Activated T-cell treated with anti-CD3 and anti-CD28 coated beads for 4 hours (primary cell): ENCODE measurements at regions not wholly inside any gene's neighbourhood (a gene's known extent, or its start where the extent isn't known, plus 50 kb on each side); places are given as distances from the start of the nearest gene placed in this dataset.

Experiments used
- DNase-seq: peaks from one replicate; pipeline ENCODE4 v3.0.0-alpha.2; 2020

- no peak for DNase-seq
Measured at GRCh38 chr13:21757763-21758162, 86.9 kb downstream of the FGF9 start.

- DNase-seq: no peak
Measured at GRCh38 chr13:21758441-21758840, 87.6 kb downstream of the FGF9 start.

GRCh38 chr13:21759463-21759862 is 88.6 kb downstream of the FGF9 start:
- DNase-seq: no peak

GRCh38 chr13:21759911-21760310 is 89.0 kb downstream of the FGF9 start:
- DNase-seq: no peak

GRCh38 chr13:21761770-21762169 is 90.9 kb downstream of the FGF9 start:
- no peak for DNase-seq

GRCh38 chr13:21762512-21762911 is 91.6 kb downstream of the FGF9 start:
- no peak for DNase-seq

- DNase-seq: no peak
Measured at GRCh38 chr13:21767032-21767431, 96.2 kb downstream of the FGF9 start.

GRCh38 chr13:21771075-21771474 is 100.2 kb downstream of the FGF9 start:
- no peak for DNase-seq

- DNase-seq: no peak
Measured at GRCh38 chr13:21777166-21777565, 106.3 kb downstream of the FGF9 start.

GRCh38 chr13:21777813-21778212 is 106.9 kb downstream of the FGF9 start:
- no peak for DNase-seq

GRCh38 chr13:21782736-21783135 is 111.9 kb downstream of the FGF9 start:
- no peak for DNase-seq

- DNase-seq: no peak
Measured at GRCh38 chr13:21785990-21786389, 115.1 kb downstream of the FGF9 start.

GRCh38 chr13:21796066-21796465 is 125.2 kb downstream of the FGF9 start:
- no peak for DNase-seq

- DNase-seq: no peak
Measured at GRCh38 chr13:21796775-21797514, 126.1 kb downstream of the FGF9 start.

GRCh38 chr13:21797736-21798135 is 126.9 kb downstream of the FGF9 start:
- no peak for DNase-seq

GRCh38 chr13:21798181-21798580 is 127.3 kb downstream of the FGF9 start:
- no peak for DNase-seq

- DNase-seq: no peak
Measured at GRCh38 chr13:21799671-21800070, 128.8 kb downstream of the FGF9 start.

GRCh38 chr13:21800837-21801616 is 130.2 kb downstream of the FGF9 start:
- no peak for DNase-seq

GRCh38 chr13:21805733-21806132 is 134.9 kb downstream of the FGF9 start:
- no peak for DNase-seq

- DNase-seq: no peak
Measured at GRCh38 chr13:21812192-21812626, 141.3 kb downstream of the FGF9 start.

GRCh38 chr13:21813110-21813509 is 142.2 kb downstream of the FGF9 start:
- DNase-seq: no peak

- DNase-seq: no peak
Measured at GRCh38 chr13:21813844-21814243, 143.0 kb downstream of the FGF9 start.

- no peak for DNase-seq
Measured at GRCh38 chr13:21814604-21815003, 143.7 kb downstream of the FGF9 start.

- DNase-seq: no peak
Measured at GRCh38 chr13:21817878-21818277, 147.0 kb downstream of the FGF9 start.
